Activated CD4-positive, CD25-positive, alpha-beta regulatory T cell (primary cell): ENCODE measurements at regions not wholly inside any gene's neighbourhood (a gene's known extent, or its start where the extent isn't known, plus 50 kb on each side); places are given as distances from the start of the nearest gene placed in this dataset.

Experiments used
- DNase-seq, 4 experiments: peaks; one replicate each; lab custom pipeline; 2025; lab: John Stamatoyannopoulos, UW

DNA sequence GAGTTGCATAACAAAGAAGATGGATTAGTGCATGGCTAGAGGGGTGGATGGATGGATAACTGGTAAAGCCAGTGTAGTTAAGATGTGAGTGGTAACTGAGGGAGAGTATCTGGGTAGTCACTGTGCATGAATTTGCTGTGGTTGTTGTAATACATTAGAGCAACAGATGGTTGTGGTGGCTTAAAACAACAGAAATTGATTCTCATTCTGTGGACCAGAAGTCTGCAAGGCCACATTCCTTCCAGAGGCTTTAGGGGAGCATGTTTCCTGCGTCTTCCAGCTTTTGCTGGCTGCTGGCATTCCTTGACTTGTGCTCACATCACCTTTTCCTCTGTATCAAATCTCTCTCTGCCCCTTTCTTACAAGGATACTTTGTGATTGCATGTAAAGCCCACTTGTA, 155.4 kb downstream of the ASB1 start:
- DNase-seq: no peak

DNA sequence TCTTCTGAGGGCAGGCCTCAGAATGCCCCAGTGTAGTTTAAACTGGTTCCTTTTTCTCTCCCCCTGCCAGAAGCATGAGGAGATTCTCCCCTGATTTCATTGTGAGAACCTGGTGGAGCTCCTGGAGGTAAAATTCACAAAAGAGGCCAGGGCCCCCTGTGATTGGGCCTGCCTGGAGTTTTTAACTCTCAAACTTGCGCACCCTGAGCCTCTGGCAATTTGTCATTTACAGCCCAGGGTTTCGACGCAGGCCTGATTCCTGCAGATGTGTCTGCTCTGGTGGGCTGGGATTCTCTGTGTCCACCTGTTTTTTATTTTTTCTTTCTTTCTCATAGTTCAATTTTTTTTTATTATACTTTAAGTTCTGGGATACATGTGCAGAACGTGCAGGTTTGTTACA, 157.9 kb downstream of the ASB1 start:
- no peak for DNase-seq

GRCh38 chr2:238585836-238586821, 159.4 kb downstream of the ASB1 start:
- DNase-seq: no peak

- no peak for DNase-seq
These were observed 160.4 kb downstream of the ASB1 start for GRCh38 chr2:238586931-238587775.

GRCh38 chr2:238587776-238588660, 161.3 kb downstream of the ASB1 start:
- no peak for DNase-seq

GRCh38 chr2:238589591-238590460, 163.1 kb downstream of the ASB1 start:
- no peak for DNase-seq

DNA sequence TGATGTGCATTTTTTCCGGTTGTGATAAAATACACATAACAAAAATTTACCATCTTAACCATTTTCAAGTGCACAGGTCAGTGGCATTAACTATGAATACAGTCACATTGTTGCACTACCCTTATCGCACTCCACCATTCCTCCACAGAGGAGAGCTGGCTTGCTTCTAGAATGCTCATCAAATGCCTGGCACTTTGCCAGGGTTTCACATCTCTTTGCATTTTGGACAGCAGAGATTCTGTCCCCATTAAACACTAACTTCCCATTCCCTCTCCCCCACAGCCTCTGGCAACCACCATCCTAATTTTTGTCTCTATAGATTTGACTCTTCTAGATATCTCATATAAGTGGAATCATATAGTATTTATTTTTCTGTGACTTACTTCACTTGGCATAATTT, 165.0 kb downstream of the ASB1 start:
- no peak for DNase-seq

GRCh38 chr2:238593236-238593635, 166.5 kb downstream of the ASB1 start:
- no peak for DNase-seq

DNA sequence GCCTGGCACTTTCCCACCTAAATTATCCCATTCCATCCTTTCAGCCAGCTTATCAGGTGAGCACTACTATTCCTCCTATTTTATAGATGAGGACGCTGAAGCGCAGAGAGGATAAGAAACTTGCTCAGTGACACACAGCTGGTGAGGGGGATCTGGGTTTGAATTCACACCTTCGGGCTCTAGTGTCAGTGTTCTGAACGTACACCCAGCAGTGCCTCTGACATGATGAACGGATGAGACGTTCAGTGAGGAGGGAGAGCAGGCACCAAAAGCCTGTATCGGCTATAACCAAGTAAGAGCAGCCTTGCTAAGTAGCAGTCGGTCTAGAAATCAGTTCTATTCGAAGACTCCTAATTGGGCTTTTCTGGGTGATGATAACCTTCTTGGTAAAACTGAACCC, 167.0 kb downstream of the ASB1 start:
- no peak for DNase-seq

- DNase-seq: no peak
These were observed 168.3 kb downstream of the ASB1 start for GRCh38 chr2:238594796-238595749.

GRCh38 chr2:238595750-238596570, 169.2 kb downstream of the ASB1 start:
- DNase-seq: no peak

DNA sequence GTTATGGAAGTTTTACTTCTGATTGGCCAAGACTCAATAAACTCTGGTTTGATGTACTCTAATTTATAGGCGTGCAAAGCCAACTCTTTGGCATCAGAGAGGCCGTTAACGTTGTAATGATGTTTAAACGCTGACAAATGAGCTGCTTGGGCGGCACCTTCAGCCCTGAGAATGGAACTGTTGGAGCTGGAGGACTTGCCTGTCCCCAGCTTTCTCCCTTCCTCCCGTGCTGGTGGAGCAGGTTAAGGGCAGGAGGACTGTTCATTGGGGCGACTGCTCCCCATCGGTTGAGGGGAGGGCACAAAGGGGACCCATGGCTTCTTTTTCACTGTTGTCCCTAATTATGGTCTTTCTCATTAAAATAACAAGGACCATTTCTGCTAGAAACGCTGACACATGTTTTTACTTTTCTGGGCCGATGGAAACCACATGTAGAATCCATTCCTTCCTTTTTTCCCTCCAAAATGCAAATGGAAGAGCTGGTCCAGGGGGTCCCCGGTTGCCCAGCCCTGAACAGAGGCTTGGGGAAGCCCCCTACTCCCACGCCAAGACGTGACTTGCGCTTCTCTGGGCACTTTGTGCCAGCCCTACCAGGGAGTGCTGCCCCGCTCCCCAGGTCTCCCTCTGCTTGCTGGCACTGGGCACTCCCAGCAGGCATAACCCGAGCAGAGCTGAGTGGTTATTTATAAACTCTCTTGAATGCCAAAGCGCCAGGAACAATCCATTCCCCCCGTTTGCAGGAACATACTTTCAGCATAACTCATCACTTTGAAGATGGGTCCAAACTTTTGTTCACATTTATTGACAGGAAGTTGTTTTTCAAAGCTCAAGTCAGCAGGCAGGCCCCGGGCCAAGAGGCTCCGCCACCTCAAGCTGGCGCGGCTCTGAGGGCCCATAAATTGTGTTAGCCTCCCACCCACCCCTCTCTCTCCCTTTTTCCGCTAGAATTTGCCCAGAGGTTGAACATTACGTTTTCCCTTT, 170.1 kb downstream of the ASB1 start:
- DNase-seq: no peak

DNA sequence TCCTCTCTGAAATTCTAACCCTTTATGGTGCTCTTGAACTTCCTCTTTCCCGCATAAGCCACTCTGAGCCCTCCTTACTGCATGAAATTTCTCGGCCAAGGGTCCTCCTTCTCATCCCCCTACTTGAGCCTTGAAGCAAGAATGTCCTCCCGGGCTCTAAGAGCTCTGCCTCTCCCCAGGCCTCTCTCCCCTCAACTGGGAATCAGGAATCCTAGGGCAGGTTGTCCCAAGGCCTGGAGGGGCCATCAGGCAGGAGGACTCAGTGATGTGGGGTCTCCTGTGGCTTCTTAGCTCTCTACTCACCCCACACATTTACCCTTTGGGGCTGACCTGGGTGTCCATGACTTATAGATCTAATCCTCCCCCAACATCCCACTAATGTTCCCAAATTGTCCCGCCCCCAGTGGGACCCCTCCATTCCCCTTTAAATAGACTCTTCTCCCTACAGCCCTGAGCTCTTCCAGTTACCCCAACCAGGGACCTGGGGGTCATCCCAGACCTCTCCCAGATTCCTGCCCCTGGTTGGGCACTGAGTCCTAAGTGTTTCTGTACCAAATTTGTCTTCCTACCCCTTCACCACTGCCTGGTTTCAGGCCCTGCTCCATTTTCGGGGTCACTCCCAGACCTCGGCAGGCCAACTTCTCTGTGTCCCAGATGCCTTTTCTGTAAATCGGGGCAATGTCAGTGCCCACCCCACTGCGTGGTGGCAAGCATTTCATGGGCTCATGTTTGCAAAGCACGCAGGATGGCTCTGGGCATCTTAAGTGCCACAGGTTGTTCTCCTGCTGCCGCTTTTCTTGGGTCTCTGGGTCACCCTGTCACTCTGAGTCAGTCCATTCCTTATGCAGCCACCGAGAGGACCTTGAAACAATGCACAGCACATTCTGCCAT, 171.2 kb downstream of the ASB1 start:
- no peak for DNase-seq

- no peak for DNase-seq
These were observed 172.2 kb downstream of the ASB1 start for GRCh38 chr2:238598802-238599530.

DNA sequence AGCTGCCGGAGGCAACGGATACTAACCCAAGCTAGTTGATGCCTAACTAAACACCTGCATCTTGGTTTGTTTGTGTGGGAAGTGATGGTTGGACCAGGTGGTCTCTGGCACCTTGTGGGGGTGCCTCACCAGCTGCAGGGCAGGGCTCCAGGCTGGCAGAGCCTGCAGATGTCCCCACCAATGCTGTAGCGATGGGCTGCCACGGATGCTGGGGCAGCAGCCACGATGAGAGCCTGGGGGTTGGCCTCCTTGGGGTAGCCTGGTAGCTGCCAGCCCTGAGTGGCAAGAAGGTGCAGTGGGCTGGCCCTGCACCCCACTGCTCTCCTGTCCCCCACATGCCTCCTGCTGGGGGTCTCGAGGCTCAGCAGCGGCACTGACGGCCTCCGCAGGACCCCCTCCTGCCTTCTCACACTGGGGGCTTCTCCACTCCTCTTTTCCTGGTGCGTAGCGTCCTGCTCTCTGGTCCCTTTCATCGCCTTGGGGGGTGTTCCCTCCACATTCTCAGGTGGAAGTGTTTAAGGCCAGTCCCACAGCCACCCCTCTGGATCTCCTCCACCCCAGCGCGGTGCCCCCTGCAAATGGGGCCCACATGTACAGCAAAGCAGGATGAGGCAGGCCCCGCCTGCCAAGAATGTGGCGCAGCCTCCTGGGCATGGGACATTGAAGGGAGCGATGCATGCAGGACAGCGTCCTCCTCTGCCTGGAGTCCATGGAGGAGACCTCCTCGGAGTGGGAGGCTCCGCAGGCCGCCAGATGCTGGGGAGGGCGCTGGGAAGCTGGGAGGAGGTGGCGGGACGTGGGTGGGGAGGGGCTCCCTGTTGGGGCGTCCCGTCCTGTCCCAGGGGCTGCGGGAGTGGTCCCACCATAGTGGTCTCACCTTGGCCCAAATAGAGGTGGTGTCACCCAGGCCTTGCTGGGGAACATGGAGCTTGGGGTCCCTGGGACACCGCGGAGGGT, 173.1 kb downstream of the ASB1 start:
- no peak for DNase-seq
